ENCODE measurements at regions not wholly inside any gene's neighbourhood (a gene's known extent, or its start where the extent isn't known, plus 50 kb on each side); places are given as distances from the start of the nearest gene placed in this dataset.

- TF ChIP-seq, protein P1, sequence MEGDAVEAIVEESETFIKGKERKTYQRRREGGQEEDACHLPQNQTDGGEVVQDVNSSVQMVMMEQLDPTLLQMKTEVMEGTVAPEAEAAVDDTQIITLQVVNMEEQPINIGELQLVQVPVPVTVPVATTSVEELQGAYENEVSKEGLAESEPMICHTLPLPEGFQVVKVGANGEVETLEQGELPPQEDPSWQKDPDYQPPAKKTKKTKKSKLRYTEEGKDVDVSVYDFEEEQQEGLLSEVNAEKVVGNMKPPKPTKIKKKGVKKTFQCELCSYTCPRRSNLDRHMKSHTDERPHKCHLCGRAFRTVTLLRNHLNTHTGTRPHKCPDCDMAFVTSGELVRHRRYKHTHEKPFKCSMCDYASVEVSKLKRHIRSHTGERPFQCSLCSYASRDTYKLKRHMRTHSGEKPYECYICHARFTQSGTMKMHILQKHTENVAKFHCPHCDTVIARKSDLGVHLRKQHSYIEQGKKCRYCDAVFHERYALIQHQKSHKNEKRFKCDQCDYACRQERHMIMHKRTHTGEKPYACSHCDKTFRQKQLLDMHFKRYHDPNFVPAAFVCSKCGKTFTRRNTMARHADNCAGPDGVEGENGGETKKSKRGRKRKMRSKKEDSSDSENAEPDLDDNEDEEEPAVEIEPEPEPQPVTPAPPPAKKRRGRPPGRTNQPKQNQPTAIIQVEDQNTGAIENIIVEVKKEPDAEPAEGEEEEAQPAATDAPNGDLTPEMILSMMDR (IDR thresholded peaks at IDR 0.05), result no peak
- no peak for TF ChIP-seq POLR2A (IDR thresholded peaks at IDR 0.05)
- no peak for TF ChIP-seq POLR2AphosphoS5 (IDR thresholded peaks at IDR 0.05; ENCODE audit: insufficient read depth in 1 of 2, low read depth in 1 of 2)
Measured at GRCh38 chr18:1691863-1692262, 787.2 kb downstream of the ADCYAP1 start.
